HG03571 (cell line): ENCODE measurements at regions not wholly inside any gene's neighbourhood (a gene's known extent, or its start where the extent isn't known, plus 50 kb on each side); places are given as distances from the start of the nearest gene placed in this dataset.
A peak's percentile ranks its signal among the peaks of the same experiment; 100 is the strongest.
"Not testable (repeated sequence)": the region's sequence is repeated elsewhere in the genome, so short reads cannot be mapped to it uniquely, and the experiment has no call there.

Experiments
- ATAC-seq: cut with Tn5 transposase; IDR thresholded peaks from one replicate; pipeline ENCODE4 v1.9.1; 2021; ENCODE audit not compliant: unreplicated experiment

- ATAC-seq: peak; percentile 64
These were observed 253.1 kb upstream of the ADGRL4 start for GRCh38 chr1:79259390-79260336.

- no peak for ATAC-seq
These were observed 248.9 kb upstream of the ADGRL4 start for GRCh38 chr1:79255421-79255820.

- no peak for ATAC-seq
These were observed 246.1 kb upstream of the ADGRL4 start for GRCh38 chr1:79252598-79252997.

DNA sequence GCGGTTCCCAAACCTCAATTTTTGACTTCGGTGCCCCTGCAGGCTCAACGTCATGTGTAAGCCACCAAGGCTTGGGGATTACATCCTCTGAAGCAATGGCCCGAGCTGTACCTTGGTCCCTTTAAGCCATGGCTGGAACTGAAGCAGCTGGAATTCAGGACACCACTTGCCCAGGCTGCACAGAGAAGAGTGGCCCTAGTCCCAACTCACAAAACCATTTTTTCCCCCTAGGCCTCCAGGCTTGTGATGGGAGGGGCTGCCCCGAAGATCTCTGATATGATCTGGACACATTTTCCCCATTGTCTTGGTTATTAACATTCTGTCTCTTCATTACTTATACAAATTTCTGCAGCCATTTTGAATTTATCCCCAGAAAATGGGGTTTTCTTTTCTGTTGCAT is 233.3 kb upstream of the ADGRL4 start:
- ATAC-seq: no peak

DNA sequence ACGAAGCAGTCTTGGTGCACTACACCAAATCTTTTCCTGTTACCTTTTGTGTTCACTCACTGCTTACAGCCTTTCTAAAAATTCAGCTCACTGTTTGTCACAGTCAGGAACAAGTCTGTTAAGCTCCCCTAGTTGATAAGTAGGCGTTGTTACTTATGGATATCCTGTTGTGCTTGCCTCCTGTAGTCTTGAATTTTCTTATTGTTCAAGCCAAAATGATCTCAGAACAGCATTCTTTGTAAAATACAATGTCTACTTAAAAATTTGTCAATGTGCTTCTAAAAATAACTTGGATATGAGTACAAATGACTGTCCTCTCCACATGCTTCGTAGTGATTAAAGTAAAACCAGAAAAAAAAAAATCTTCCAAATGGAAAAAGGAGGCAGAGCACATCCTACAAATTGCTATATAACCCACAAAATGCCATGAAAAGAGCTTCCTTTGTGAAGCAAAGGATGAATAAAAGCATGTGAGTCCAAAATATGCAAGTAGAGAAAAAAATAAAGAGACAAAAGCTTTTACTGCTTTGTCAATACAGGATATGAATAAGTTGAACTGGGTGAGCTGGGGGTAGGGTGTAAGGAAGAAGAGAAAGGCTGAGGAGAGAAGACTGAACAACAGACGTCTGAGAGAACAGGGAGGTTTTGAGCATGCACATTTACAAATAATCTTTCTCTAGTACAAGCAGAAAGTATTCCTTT is 228.9 kb upstream of the ADGRL4 start:
- no peak for ATAC-seq

DNA sequence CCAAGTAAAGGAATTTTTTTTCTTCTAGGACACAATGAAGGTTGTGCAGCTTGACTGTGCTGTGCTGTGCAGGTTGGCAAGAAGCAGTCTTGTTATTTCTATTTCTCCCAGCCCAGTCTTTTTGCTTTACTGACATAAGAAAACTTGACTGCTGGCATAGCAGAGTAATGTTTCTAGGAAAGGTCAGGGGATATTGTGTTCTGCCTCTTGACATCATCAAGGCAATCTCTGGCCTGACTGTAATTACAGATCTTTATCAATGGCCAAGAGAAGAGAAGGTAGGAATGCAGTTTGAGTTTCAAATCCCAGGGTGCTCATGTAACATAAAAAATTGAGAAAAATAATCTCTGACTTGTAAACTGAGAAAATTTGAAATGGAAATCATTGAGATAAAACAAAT is 226.3 kb upstream of the ADGRL4 start:
- no peak for ATAC-seq

- not testable (repeated sequence) for ATAC-seq
These were observed 224.2 kb upstream of the ADGRL4 start for GRCh38 chr1:79230751-79231150.

DNA sequence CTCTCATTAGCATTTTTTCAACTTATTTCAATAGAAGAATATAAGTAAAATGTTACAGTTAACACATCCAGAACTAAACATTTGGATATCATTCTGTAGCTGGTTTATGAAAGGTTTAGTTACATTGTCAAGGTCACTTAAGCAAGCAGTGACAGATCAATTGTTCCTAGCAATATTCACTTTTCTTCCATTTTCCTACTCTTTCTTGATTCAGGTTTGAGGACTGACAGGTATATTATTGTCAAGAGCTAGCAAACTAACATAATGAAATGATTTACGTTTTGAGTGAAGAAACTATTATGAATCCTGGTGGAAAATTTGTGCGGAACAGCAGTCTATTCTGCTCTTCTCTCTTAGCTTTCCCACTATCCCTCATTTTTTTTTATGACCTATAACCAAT is 220.4 kb upstream of the ADGRL4 start:
- no peak for ATAC-seq

DNA sequence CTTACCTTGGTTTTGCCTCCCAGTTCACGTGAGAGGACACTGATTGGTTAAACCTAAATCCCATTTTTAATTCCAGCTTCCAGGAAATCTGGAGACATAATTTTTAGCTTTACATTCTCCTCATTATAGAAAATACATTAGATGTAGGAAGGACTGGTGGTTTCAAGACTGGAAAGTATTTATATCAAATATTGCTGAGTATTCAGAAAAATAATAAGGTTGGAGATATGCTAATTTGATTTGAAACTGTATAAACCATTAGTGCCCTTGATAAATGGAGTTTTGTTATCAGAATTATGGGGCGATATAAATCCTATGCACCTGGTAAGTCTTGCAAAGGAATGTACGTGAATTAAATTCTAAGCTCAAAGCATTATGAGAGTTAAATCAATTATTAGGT is 218.0 kb upstream of the ADGRL4 start:
- no peak for ATAC-seq

- ATAC-seq: no peak
These were observed 214.0 kb upstream of the ADGRL4 start for GRCh38 chr1:79220509-79220908.

- no peak for ATAC-seq
These were observed 208.8 kb upstream of the ADGRL4 start for GRCh38 chr1:79215311-79215710.

- ATAC-seq: no peak
These were observed 201.3 kb upstream of the ADGRL4 start for GRCh38 chr1:79207786-79208185.

GRCh38 chr1:79207331-79207730 is 200.8 kb upstream of the ADGRL4 start:
- ATAC-seq: no peak

DNA sequence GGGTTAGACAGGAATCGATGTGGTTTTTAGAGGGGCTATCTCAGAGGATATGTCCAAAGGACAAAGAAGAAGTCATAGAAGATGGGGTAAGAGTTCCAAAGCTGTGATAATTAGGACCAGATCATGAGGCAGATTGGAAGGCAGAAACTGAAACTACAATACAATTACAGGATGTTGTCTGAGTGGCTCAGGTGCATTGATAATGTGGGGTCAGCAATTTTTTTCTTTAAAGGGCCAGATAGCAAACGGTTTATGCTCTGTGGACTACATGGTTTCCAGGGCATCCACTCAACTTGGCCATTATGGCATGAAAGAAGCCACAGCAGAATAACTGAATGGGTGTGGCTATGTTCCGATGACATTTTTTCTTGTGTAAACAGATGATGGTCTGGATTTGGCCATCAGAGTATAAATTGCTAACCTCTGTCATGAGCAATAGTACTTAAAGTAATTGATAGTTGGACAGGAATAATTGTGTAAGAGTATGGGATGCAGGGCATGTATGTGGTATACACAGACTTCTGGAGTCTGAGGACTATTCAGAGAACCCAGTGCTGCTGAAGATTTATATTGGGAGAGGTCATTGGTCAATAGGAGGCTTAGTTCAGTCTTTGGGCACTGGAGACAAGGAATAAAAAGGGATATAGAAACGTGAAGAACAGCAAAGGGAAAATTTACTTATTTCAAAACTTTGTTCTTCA is 198.4 kb upstream of the ADGRL4 start:
- ATAC-seq: no peak

- no peak for ATAC-seq
These were observed 192.3 kb upstream of the ADGRL4 start for GRCh38 chr1:79198832-79199231.

GRCh38 chr1:79197421-79197820 is 190.9 kb upstream of the ADGRL4 start:
- no peak for ATAC-seq

DNA sequence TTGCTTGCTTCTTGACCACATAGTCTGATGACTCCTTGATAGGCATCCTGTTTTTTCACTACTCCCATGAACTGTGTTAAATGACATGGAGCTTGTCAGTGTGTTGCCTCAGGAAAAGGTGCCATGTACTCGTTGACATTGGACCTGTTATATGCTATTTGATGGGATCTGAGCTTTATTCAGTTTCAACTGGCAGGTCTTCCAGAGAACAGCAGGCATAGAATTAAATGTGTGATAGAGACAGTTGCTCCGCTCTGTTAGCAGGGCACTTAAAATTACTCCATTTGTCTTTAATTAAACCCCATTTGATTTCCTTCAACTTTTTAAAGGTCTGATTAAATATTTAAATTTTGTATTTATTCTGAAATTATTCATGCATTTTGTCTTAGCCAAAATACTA is 189.7 kb upstream of the ADGRL4 start:
- no peak for ATAC-seq

GRCh38 chr1:79193211-79194079 is 186.9 kb upstream of the ADGRL4 start:
- ATAC-seq: peak; percentile 52

- ATAC-seq: peak; percentile 68
These were observed 183.5 kb upstream of the ADGRL4 start for GRCh38 chr1:79190074-79190473.

DNA sequence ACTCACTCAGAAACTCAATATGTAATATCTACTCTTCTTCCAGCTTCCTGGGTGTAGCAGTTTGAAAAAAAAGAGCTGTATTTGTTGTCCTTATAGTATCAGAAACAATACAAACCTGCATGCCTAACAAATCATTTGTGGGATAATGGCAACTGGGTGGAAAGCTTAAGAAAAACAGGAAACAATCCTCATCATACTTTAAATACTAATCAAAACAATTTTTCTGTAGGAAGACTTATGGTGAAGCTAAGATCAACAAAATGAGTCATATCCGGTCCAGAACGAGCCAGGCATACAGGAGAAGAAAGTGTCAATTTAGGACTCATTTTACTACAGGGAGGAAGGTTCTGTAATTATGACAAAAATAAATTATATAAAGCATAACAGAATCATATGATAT is 181.8 kb upstream of the ADGRL4 start:
- ATAC-seq: no peak

GRCh38 chr1:79186260-79186659 is 179.7 kb upstream of the ADGRL4 start:
- ATAC-seq: no peak
